Activated naive CD8-positive, alpha-beta T cell treated with anti-CD3 and anti-CD28 coated beads, Interleukin-2, amount 50 U/mL, for 24 hours (primary cell): ENCODE measurements at regions not wholly inside any gene's neighbourhood (a gene's known extent, or its start where the extent isn't known, plus 50 kb on each side); places are given as distances from the start of the nearest gene placed in this dataset.

Experiments
- ATAC-seq: fragments of 150-1000 bp; cut with Tn5 transposase; one replicate; pipeline ENCODE4 v1.10.0; 2021
- DNase-seq: peaks from one replicate; pipeline ENCODE4 v3.0.0; 2021
- H3K27ac Mint-ChIP-seq: one replicate; pipeline ENCODE4 v1.8.0; 2021; ENCODE audit warnings: mild to moderate bottlenecking, mixed read lengths
- H3K27me3 Mint-ChIP-seq: one replicate; pipeline ENCODE4 v1.8.0; 2021; ENCODE audit warnings: mixed read lengths
- H3K36me3 Mint-ChIP-seq: one replicate; pipeline ENCODE4 v1.8.0; 2021; ENCODE audit warnings: low read depth, mixed read lengths
- H3K4me1 Mint-ChIP-seq: one replicate; pipeline ENCODE4 v1.8.0; 2021; ENCODE audit warnings: mixed read lengths
- H3K4me3 Mint-ChIP-seq: one replicate; pipeline ENCODE4 v1.8.0; 2021; ENCODE audit warnings: mild to moderate bottlenecking, moderate library complexity, mixed read lengths
- H3K9me3 Mint-ChIP-seq: one replicate; pipeline ENCODE4 v1.8.0; 2021; ENCODE audit warnings: mixed read lengths

DNA sequence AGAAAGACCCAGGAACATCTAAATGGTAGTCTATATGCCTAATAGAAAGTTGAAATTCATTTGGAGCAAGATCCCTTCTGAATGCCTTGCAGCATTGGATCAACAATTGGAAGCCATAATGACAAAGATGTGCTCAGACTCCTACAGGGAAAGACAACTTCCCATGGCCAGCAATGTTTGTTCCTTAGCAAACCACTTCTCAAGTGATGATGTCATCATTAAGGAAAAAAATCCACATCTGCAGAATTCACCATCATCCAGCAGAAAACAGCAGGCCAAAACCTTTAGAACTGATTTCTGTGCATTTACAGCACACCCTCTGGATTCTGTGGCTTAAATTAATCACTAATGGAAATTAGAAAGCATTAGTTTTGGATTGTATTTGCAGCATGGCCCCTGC is 82.4 kb upstream of the ZIC3 start:
- H3K27me3 Mint-ChIP-seq: no peaks in the 10 kb centered on the region
- H3K9me3 Mint-ChIP-seq: peaks cover 4% of the 10 kb centered on the region
- no peak for ATAC-seq
- H3K27ac Mint-ChIP-seq: no peak overlapping the region
- H3K4me3 Mint-ChIP-seq: no peak overlapping the region
- no peak for DNase-seq
- no peaks in the 10 kb centered on the region for H3K36me3 Mint-ChIP-seq
- H3K4me1 Mint-ChIP-seq: no peaks in the 10 kb centered on the region

DNA sequence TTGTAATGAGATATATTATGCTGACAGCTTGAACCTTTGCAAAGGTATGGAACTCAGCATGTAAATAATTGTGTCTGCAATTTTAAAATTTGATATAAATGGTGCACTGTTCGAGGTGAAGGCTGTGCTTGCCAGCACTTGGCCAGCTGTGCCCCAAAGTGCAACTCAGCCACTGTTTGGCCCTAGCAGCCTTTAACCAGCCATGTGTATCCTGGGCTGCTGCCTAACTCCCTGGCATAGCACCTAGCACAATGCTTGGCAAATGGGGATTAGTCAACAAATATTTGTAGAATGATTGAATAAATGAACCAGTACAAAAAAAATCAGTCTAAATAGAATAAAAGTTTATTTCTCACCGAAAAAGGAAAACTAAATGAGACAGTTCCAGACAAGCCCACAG is 83.8 kb upstream of the ZIC3 start:
- no peaks in the 10 kb centered on the region for H3K27me3 Mint-ChIP-seq
- ATAC-seq: no peak
- H3K9me3 Mint-ChIP-seq: peaks cover 4% of the 10 kb centered on the region

DNA sequence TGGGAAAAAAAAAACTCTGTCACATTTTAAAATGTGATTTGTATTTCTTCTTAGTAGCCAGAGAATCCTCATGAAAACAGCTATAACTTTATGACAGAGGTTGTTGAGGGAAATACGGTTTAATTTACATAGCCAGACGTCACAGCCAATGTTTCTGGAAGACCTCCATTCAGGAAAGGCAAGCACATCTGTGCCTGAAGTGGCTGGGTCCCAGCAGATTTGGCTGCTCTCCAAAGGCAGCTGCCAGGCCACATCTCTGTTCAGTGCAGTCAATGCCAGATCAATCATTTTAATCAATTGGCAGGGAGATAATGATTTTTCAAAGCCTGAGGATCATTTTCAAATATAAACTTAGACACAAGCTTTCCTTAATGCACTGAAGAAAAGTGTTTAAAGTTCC is 86.5 kb upstream of the ZIC3 start:
- no peak for ATAC-seq
- Mint-ChIP-seq H3K4me3 (no peak overlapping the region), H3K9me3 (no peaks in the 10 kb centered on the region), H3K4me1 (no peaks in the 10 kb centered on the region), H3K27ac (no peak overlapping the region), H3K27me3 (no peaks in the 10 kb centered on the region), H3K36me3 (no peaks in the 10 kb centered on the region)
- no peak for DNase-seq

More for the DNA sequence above, 83.8 kb upstream of the ZIC3 start:
- H3K4me1 Mint-ChIP-seq: no peaks in the 10 kb centered on the region
- H3K36me3 Mint-ChIP-seq: no peaks in the 10 kb centered on the region
- H3K27ac Mint-ChIP-seq: no peak overlapping the region
- no peak for DNase-seq
- H3K4me3 Mint-ChIP-seq: no peak overlapping the region

DNA sequence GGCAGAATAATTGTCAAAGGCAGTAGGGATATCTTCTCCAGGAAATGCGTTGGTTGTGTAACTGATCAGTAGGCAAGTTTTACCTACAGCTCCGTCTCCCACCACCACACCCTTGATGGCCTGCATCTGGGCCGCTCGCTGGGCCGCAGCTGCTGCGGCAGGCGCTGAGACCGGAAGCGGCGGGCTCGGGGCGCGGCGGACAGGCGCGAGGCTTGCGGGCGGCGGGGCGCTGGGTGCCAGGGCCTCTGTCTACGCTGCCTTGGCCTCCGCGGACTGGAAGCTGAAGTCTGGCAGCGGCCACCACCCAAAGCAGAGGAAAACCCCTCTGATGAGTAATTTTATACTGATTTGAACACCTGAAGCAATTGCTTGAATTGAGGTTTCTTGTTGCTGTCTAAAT is 124.2 kb upstream of the ZIC3 start:
- Mint-ChIP-seq H3K36me3 (peaks cover 1% of the 10 kb centered on the region), H3K27me3 (no peaks in the 10 kb centered on the region), H3K27ac (no peak overlapping the region), H3K4me3 (no peak overlapping the region), H3K9me3 (no peaks in the 10 kb centered on the region), H3K4me1 (no peaks in the 10 kb centered on the region)
- no peak for DNase-seq
- no peak for ATAC-seq

DNA sequence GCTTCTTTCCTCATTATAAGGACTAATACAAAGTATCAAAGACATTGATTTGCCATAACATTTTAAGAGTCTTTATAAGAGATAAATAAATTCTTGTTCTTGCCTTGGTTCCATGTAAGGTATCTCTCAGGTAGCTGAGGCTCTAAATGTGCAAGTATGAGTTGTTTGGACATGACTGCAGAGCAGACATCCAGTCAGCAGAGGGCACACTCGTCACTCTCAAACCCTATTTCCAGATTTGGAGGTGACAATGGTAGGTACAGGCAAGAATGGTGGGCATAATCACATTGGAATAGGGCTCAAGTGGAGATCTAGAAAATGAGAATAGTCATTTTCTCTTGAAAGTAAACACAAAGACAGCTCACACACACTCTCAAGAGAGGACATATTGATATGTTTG is 133.3 kb upstream of the ZIC3 start:
- peaks cover 4% of the 10 kb centered on the region for H3K9me3 Mint-ChIP-seq
- H3K4me3 Mint-ChIP-seq: no peak overlapping the region
- ATAC-seq (no peak), DNase-seq (no peak)
- no peak overlapping the region for H3K27ac Mint-ChIP-seq
- H3K27me3 Mint-ChIP-seq: peaks cover 26% of the 10 kb centered on the region
- no peaks in the 10 kb centered on the region for H3K4me1 Mint-ChIP-seq
- H3K36me3 Mint-ChIP-seq: no peaks in the 10 kb centered on the region

DNA sequence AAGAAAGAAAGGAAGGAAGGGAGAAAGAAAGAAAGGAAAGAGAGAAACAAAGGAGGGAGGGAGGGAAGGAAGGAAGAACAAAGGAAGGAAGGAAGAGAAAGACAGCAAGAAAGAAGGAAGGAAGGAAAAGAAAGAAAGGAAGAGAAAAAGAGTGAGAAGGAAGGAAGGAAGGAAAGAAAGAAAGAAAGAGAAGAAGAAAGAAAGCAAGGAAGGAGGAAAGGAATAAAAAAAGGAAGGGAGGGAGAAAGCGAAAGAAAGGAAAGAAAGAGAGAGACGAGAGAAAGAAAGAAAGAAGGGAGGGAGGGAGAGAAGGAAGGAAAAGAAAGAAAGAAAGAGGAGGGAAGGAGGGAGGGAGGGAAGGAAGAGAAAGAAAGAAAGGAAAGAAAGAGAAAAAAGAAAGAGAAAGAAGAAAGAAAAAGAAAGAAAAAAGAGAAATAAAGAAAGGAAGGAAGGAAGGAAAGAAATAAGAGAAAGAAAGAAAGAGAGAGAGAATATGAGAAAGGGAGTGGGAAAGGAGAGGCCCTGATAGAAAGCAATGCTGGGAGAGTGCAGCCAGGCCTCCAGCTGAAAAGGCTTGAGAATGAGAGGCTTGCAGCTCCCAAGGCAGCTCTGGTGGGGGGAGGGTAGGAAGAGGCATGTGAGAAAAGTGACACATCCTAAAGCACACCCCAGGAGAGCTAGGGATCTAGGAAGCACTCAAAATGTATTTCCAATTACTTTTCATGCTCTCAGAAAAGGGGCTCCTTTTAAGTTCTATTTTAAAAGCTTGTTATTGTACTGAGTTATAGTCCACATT is 134.0 kb upstream of the ZIC3 start:
- Mint-ChIP-seq H3K9me3 (peaks cover 4% of the 10 kb centered on the region), H3K27me3 (peaks cover 27% of the 10 kb centered on the region), H3K36me3 (no peaks in the 10 kb centered on the region), H3K27ac (no peak overlapping the region), H3K4me1 (no peaks in the 10 kb centered on the region), H3K4me3 (no peak overlapping the region)
- no peak for ATAC-seq
- DNase-seq: no peak

DNA sequence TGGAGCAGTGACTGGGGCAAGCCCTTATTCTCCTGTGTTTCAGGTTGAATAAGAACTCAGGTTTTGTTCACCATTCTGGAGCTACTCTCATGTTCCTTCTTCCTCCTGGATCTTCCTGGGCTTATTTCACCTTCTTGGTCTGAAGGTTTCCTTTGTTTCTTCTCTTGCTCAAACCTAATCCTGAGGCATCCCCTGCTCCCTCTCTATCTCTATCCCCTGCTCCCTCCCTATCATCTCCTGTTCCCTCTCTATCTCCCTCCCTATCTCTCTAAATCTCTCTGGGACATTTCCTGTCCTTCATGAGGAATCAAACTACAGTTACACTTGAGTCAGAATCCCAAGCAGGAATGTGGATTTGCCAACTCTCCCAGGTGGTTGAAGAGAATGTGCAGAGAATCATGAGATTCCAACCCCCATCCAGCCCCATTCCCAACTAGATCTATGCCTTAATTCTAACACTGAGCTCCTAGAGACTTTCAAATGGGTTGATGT is 134.9 kb upstream of the ZIC3 start:
- Mint-ChIP-seq H3K27me3 (peaks cover 32% of the 10 kb centered on the region), H3K27ac (no peak overlapping the region), H3K9me3 (peaks cover 4% of the 10 kb centered on the region), H3K4me1 (peaks cover 4% of the 10 kb centered on the region), H3K36me3 (no peaks in the 10 kb centered on the region), H3K4me3 (no peak overlapping the region)
- DNase-seq (no peak), ATAC-seq (no peak)

DNA sequence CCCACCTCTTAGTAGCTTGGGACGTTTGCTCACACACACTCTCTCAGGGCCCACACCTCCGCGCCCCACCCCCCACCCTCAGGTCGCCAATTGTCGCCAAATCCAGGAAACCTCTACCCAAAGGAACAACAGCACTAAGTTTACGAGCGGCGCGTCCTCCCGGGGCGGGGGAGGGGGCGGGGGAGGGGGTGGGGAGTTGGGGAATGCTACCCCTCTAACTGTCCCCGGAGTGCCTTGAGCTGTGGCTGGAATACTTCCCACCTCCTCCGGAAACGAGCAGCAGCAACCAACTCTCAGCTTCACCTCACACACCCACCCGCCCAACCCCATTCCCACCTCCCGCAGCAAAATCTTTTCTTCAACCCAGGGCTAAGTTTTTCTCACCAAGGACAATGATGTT is 135.6 kb upstream of the ZIC3 start:
- DNase-seq (no peak), ATAC-seq (no peak)
- peaks cover 37% of the 10 kb centered on the region for H3K27me3 Mint-ChIP-seq
- H3K4me3 Mint-ChIP-seq: no peak overlapping the region
- peaks cover 4% of the 10 kb centered on the region for H3K4me1 Mint-ChIP-seq
- no peak overlapping the region for H3K27ac Mint-ChIP-seq
- H3K36me3 Mint-ChIP-seq: no peaks in the 10 kb centered on the region
- peaks cover 2% of the 10 kb centered on the region for H3K9me3 Mint-ChIP-seq

DNA sequence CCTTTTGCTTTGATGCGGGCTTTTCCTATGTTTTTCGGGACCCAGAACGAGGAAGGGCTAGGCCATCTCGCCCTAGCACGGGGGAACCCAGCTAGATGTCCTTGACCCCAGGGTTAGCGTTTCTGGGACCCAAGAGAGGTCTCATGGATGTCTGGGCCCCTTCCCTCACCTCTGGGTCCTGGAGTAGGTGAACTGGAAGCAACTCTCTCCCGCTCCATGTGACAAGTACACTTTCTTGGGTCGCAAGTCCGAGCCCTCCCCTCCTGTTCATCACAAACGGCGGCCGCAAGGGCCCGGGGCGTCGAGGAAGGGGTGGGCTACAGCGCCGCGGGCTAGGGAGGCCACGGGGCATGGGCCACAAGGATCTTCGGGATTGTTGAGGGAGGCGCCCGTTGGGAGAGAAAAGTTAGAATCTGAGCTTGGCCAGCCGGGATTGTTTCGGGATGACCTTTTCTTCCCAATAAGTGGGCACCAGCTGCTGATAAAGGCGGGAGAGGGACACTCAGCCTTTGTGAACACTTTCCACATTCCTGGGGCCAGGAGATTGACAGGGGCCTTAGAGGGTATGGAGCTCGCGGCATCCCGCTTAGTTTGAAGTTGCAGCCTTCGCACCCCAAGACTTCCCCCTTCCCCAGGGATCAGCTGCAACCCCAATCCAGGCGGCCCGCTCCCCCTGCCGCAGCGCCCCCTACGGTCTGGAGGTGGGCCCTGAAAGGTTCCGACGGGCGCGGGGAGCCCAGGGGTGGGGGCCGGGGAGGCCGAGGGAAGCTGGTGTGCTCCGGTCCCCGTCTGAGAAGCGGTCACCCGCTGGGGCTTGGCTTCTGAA is 136.9 kb upstream of the ZIC3 start:
- ATAC-seq: no peak
- Mint-ChIP-seq H3K4me3 (no peak overlapping the region), H3K4me1 (peaks cover 4% of the 10 kb centered on the region), H3K36me3 (no peaks in the 10 kb centered on the region), H3K27ac (no peak overlapping the region), H3K27me3 (peaks cover 48% of the 10 kb centered on the region), H3K9me3 (peaks cover 3% of the 10 kb centered on the region)
- no peak for DNase-seq

DNA sequence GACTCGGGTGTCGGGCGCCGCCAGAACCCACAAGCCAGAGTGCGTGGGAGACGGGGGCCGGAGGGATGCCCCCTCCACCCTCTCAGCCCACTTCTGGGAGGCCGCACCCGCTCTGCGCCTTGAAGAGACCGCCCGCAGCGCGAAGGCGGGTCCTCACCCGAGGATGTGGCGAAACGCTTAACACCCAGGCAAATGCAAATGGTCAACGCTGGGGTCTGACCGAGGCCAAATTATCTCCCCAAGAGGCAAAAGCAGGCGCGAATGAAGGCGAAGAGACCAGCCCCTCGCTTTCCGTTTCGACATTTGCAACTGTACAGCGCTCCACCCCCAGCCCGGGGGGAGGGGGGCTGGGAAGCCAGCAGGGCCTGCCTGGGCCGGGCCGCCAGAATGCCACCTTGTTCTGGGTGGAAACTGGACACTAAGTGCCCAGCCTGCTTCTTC is 137.7 kb upstream of the ZIC3 start:
- no peaks in the 10 kb centered on the region for H3K36me3 Mint-ChIP-seq
- peaks cover 4% of the 10 kb centered on the region for H3K4me1 Mint-ChIP-seq
- H3K27me3 Mint-ChIP-seq: peaks cover 53% of the 10 kb centered on the region
- H3K4me3 Mint-ChIP-seq: peak overlapping the region; percentile 54
- no peak overlapping the region for H3K27ac Mint-ChIP-seq
- ATAC-seq (no peak), DNase-seq (peak; percentile 2)
- H3K9me3 Mint-ChIP-seq: peaks cover 3% of the 10 kb centered on the region

DNA sequence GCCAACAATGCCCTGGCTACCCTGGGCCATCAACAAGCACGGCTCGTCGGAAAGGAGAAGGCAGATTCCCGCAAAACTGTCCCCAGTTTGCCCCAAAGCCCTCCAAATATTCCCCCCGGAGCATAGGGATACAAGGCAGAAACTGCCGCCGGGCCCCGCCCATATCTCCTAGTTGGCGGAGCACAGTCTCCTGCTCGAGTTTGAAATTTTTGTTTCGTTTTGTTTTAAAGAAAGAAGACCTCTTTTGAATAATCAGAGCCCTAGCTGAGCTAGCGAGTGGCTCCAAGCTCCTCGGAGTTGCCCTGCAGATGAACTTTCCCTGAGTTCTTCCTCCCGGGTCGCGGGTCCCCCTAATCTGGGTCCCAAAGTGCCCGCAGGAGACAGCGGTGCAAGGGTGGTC is 138.1 kb upstream of the ZIC3 start:
- ATAC-seq: no peak
- DNase-seq: no peak
- no peak overlapping the region for H3K27ac Mint-ChIP-seq
- peaks cover 55% of the 10 kb centered on the region for H3K27me3 Mint-ChIP-seq
- H3K9me3 Mint-ChIP-seq: peaks cover 3% of the 10 kb centered on the region
- peak overlapping the region; percentile 54 for H3K4me3 Mint-ChIP-seq
- peaks cover 4% of the 10 kb centered on the region for H3K4me1 Mint-ChIP-seq
- no peaks in the 10 kb centered on the region for H3K36me3 Mint-ChIP-seq

DNA sequence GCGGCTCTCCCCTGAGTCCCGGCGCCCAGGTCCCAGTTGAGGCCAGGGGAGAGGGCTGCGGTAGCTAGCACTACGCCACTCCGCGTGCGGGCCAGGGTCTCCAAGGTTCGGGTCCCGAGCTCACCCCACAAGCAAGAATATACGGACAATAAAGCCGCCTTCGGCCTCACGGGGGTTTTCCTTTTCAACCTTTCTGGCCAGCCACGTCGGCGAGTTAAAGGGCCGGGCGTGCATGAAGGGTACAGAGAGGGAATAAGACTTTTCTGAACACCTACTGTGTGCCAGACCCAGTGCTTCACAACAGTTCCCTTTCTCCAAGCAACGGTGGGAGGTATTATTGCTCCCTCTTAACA is 138.5 kb upstream of the ZIC3 start:
- ATAC-seq (no peak), DNase-seq (no peak)
- Mint-ChIP-seq H3K27ac (no peak overlapping the region), H3K9me3 (peaks cover 3% of the 10 kb centered on the region), H3K4me1 (peaks cover 4% of the 10 kb centered on the region), H3K4me3 (peak overlapping the region; percentile 54), H3K27me3 (peaks cover 55% of the 10 kb centered on the region), H3K36me3 (no peaks in the 10 kb centered on the region)

DNA sequence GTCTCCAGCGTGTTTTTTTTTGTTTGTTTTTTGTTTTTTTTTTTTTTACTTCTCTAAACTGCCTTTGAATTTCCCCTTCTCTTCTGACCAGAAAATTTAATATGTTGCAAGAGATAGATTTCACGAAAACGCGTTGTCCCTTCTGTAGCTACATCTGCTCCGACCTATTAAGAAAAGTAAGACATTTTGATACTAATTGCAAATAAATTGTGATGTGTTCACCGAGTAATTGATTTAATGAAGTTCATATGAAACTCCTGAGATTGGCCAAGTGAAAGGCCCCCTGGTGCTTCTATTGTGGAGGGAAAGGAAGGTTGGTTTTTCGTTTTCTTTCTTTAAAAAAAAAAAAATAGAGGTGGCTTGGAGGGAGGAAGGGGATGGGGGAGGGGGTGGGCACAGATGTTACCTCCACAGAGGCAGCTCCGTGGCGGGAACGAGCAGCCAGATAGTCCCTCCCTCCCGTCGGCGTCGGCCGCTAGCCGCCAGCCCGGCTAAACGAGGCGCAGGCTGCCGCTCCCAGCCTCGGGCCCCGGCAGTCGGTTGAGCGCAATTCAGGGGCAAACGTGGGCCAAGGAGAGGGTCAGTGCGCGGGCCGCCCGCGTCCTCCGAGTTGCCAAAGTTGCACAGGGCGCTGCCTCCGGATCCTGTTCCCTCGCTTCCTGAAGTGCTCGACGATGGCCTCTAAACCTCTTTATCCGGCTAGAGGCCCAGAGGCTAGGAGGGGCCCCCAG is 139.1 kb upstream of the ZIC3 start:
- no peak for DNase-seq
- peaks cover 58% of the 10 kb centered on the region for H3K27me3 Mint-ChIP-seq
- peaks cover 3% of the 10 kb centered on the region for H3K9me3 Mint-ChIP-seq
- H3K36me3 Mint-ChIP-seq: no peaks in the 10 kb centered on the region
- H3K4me3 Mint-ChIP-seq: no peak overlapping the region
- no peak for ATAC-seq
- H3K4me1 Mint-ChIP-seq: peaks cover 4% of the 10 kb centered on the region
- H3K27ac Mint-ChIP-seq: no peak overlapping the region

DNA sequence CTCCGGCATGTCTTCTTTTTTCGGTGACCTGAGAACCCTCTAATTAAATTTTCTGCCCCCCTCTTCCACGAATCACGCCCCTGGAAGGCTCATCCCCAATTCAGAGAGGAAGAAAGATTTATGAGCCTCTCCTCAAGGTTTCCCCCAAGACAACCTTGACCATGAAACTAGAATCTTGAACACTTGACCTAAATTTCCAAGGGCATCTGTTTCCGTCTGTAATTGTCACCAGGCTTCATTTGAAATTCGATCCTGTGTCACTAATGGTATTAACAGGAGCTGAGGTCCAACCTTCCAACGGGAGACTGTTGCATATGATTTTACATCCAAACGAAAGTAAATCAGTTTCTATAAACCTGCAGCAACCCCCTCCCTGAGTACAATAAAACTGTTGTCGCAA is 139.9 kb upstream of the ZIC3 start:
- H3K36me3 Mint-ChIP-seq: no peaks in the 10 kb centered on the region
- no peak overlapping the region for H3K4me3 Mint-ChIP-seq
- DNase-seq (no peak), ATAC-seq (no peak)
- H3K27ac Mint-ChIP-seq: no peak overlapping the region
- H3K27me3 Mint-ChIP-seq: peaks cover 55% of the 10 kb centered on the region
- peaks cover 3% of the 10 kb centered on the region for H3K9me3 Mint-ChIP-seq
- H3K4me1 Mint-ChIP-seq: peaks cover 4% of the 10 kb centered on the region
